ENCODE measurements at regions not wholly inside any gene's neighbourhood (a gene's known extent, or its start where the extent isn't known, plus 50 kb on each side); places are given as distances from the start of the nearest gene placed in this dataset.

- no peak overlapping the region for H3K4me2 ChIP-seq (ENCODE audit: low read length)
- no peak for TF ChIP-seq EZH2phosphoT487 (IDR thresholded peaks at IDR 0.05; ENCODE audit: borderline replicate concordance, low read length)
- no peak for TF ChIP-seq CTCF (IDR thresholded peaks at IDR 0.05; ENCODE audit: low read depth, low read length, poor library complexity, severe bottlenecking)
- H3K4me3 ChIP-seq (ENCODE audit: low read length): no peak overlapping the region
- no peaks in the 10 kb centered on the region for H3K9me3 ChIP-seq (ENCODE audit: control insufficient read depth, insufficient read depth, low read length)
- no peaks in the 10 kb centered on the region for H3F3A ChIP-seq (ENCODE audit: control insufficient read depth, insufficient read depth)
- H4K20me1 ChIP-seq (ENCODE audit: control insufficient read depth, insufficient read depth, low read depth, low read length): no peaks in the 10 kb centered on the region
- no peak overlapping the region for H3K27ac ChIP-seq (ENCODE audit: low read depth, low read length)
- H3K27me3 ChIP-seq (ENCODE audit: control insufficient read depth, low read length): no peaks in the 10 kb centered on the region
- no peaks in the 10 kb centered on the region for H3K4me1 ChIP-seq (ENCODE audit: control insufficient read depth, low read length)
- no peaks in the 10 kb centered on the region for H3K79me2 ChIP-seq (ENCODE audit: control insufficient read depth, low read length)
- H3K36me3 ChIP-seq (ENCODE audit: control insufficient read depth, low read length): no peaks in the 10 kb centered on the region
- no peaks in the 10 kb centered on the region for H3K9me2 ChIP-seq (replicated peaks; ENCODE audit: control insufficient read depth, low read length)
These were observed 292.6 kb upstream of the DPH6 start for GRCh38 chr15:35838424-35839111.

DNA sequence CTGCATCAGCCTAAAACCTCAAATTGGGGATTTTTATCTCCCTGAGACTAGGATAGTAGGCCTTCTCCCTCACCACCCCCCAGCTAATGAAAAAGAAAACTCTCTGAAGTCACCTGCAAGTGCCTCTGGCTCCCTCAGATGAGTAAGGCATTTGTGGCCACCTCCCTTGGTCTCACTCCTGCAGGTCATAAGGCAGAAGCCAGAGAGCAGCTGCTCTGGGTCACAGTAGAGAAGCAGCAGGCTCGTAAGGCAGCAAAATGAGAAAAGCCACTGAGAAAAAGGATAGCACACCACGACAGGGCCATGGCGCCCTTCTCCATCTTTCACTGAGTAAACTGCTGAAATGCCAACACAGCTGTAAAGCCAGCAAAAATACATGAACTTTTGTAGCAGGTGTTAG, 296.7 kb upstream of the DPH6 start:
- H3K4me2 ChIP-seq (ENCODE audit: low read length): no peak overlapping the region
- H3K79me2 ChIP-seq (ENCODE audit: control insufficient read depth, low read length): no peaks in the 10 kb centered on the region
- H3K27me3 ChIP-seq (ENCODE audit: control insufficient read depth, low read length): no peaks in the 10 kb centered on the region
- TF ChIP-seq EZH2phosphoT487 (IDR thresholded peaks at IDR 0.05; ENCODE audit: borderline replicate concordance, low read length) (no peak), CTCF (IDR thresholded peaks at IDR 0.05; ENCODE audit: low read depth, low read length, poor library complexity, severe bottlenecking) (no peak)
- H3K27ac ChIP-seq (ENCODE audit: low read depth, low read length): no peak overlapping the region
- no peaks in the 10 kb centered on the region for H3F3A ChIP-seq (ENCODE audit: control insufficient read depth, insufficient read depth)
- H3K36me3 ChIP-seq (ENCODE audit: control insufficient read depth, low read length): no peaks in the 10 kb centered on the region
- no peak overlapping the region for H3K4me3 ChIP-seq (ENCODE audit: low read length)
- no peaks in the 10 kb centered on the region for H3K9me2 ChIP-seq (replicated peaks; ENCODE audit: control insufficient read depth, low read length)
- no peaks in the 10 kb centered on the region for H3K4me1 ChIP-seq (ENCODE audit: control insufficient read depth, low read length)
- H3K9me3 ChIP-seq (ENCODE audit: control insufficient read depth, insufficient read depth, low read length): no peaks in the 10 kb centered on the region
- H4K20me1 ChIP-seq (ENCODE audit: control insufficient read depth, insufficient read depth, low read depth, low read length): no peaks in the 10 kb centered on the region

GRCh38 chr15:35843498-35843897, 297.5 kb upstream of the DPH6 start:
- Histone ChIP-seq H3F3A (ENCODE audit: control insufficient read depth, insufficient read depth) (no peaks in the 10 kb centered on the region), H3K4me1 (ENCODE audit: control insufficient read depth, low read length) (no peaks in the 10 kb centered on the region), H3K4me2 (ENCODE audit: low read length) (no peak overlapping the region), H3K9me2 (replicated peaks; ENCODE audit: control insufficient read depth, low read length) (no peaks in the 10 kb centered on the region), H3K79me2 (ENCODE audit: control insufficient read depth, low read length) (no peaks in the 10 kb centered on the region), H3K9me3 (ENCODE audit: control insufficient read depth, insufficient read depth, low read length) (no peaks in the 10 kb centered on the region), H3K27me3 (ENCODE audit: control insufficient read depth, low read length) (no peaks in the 10 kb centered on the region), H3K4me3 (ENCODE audit: low read length) (no peak overlapping the region), H4K20me1 (ENCODE audit: control insufficient read depth, insufficient read depth, low read depth, low read length) (no peaks in the 10 kb centered on the region), H3K36me3 (ENCODE audit: control insufficient read depth, low read length) (no peaks in the 10 kb centered on the region), H3K27ac (ENCODE audit: low read depth, low read length) (no peak overlapping the region)
- TF ChIP-seq EZH2phosphoT487 (IDR thresholded peaks at IDR 0.05; ENCODE audit: borderline replicate concordance, low read length): no peak
- no peak for TF ChIP-seq CTCF (IDR thresholded peaks at IDR 0.05; ENCODE audit: low read depth, low read length, poor library complexity, severe bottlenecking)
